ENCODE measurements at regions not wholly inside any gene's neighbourhood (a gene's known extent, or its start where the extent isn't known, plus 50 kb on each side); places are given as distances from the start of the nearest gene placed in this dataset.
"Not testable (repeated sequence)": the region's sequence is repeated elsewhere in the genome, so short reads cannot be mapped to it uniquely, and the experiment has no call there.

- Histone ChIP-seq H3K4me3 (no peak overlapping the region), H3K36me3 (ENCODE audit: low read depth, missing control alignments) (no peaks in the 10 kb centered on the region), H3K27me3 (no peaks in the 10 kb centered on the region), H3K27ac (no peak overlapping the region), H3K9me3 (no peaks in the 10 kb centered on the region), H3K4me1 (no peaks in the 10 kb centered on the region)
- TF ChIP-seq CTCF (IDR thresholded peaks at IDR 0.05) (no peak), POLR2A (IDR thresholded peaks at IDR 0.05) (no peak)
- intact Hi-C loops (cut with DNase I; ENCODE audit: low total_unique reads): no loop called here
- no peak for DNase-seq
- 93 to 100% methylated on average over 1 of the region's 1 CpG for WGBS, 2 donors
Observed at GRCh38 chr4:164326056-164326455, 427.9 kb upstream of the SMIM31 start.

GRCh38 chr4:164337219-164337944 is 416.5 kb upstream of the SMIM31 start:
- Histone ChIP-seq H3K9me3 (no peaks in the 10 kb centered on the region), H3K4me3 (no peak overlapping the region), H3K36me3 (ENCODE audit: low read depth, missing control alignments) (no peaks in the 10 kb centered on the region), H3K4me1 (no peaks in the 10 kb centered on the region), H3K27ac (no peak overlapping the region), H3K27me3 (no peaks in the 10 kb centered on the region)
- DNase-seq: no peak
- TF ChIP-seq POLR2A (IDR thresholded peaks at IDR 0.05) (no peak), CTCF (IDR thresholded peaks at IDR 0.05) (no peak)
- intact Hi-C loops (cut with DNase I; ENCODE audit: low total_unique reads): no loop called here

GRCh38 chr4:164343472-164343976 is 410.4 kb upstream of the SMIM31 start:
- no peak for TF ChIP-seq POLR2A (IDR thresholded peaks at IDR 0.05)
- TF ChIP-seq CTCF (IDR thresholded peaks at IDR 0.05): no peak
- Histone ChIP-seq H3K27ac (no peak overlapping the region), H3K27me3 (no peaks in the 10 kb centered on the region), H3K4me3 (no peak overlapping the region), H3K36me3 (ENCODE audit: low read depth, missing control alignments) (no peaks in the 10 kb centered on the region), H3K4me1 (no peaks in the 10 kb centered on the region), H3K9me3 (no peaks in the 10 kb centered on the region)
- intact Hi-C loops (cut with DNase I; ENCODE audit: low total_unique reads): no loop called here
- 84 to 90% methylated on average over 3 of the region's 3 CpGs for WGBS, 2 donors
- DNase-seq: no peak

GRCh38 chr4:164345756-164346155 is 408.2 kb upstream of the SMIM31 start:
- no peak for DNase-seq
- intact Hi-C loops (cut with DNase I; ENCODE audit: low total_unique reads): no loop called here
- H3K27me3 ChIP-seq: no peaks in the 10 kb centered on the region
- no peaks in the 10 kb centered on the region for H3K36me3 ChIP-seq (ENCODE audit: low read depth, missing control alignments)
- TF ChIP-seq CTCF (IDR thresholded peaks at IDR 0.05) (no peak), POLR2A (IDR thresholded peaks at IDR 0.05) (no peak)
- no peaks in the 10 kb centered on the region for H3K4me1 ChIP-seq
- no peak overlapping the region for H3K27ac ChIP-seq
- no peaks in the 10 kb centered on the region for H3K9me3 ChIP-seq
- no peak overlapping the region for H3K4me3 ChIP-seq

- H3K27me3 ChIP-seq: no peaks in the 10 kb centered on the region
- H3K4me1 ChIP-seq: no peaks in the 10 kb centered on the region
- TF ChIP-seq CTCF (IDR thresholded peaks at IDR 0.05) (no peak), POLR2A (IDR thresholded peaks at IDR 0.05) (no peak)
- intact Hi-C loops (cut with DNase I; ENCODE audit: low total_unique reads): no loop called here
- H3K9me3 ChIP-seq: no peaks in the 10 kb centered on the region
- H3K4me3 ChIP-seq: no peak overlapping the region
- H3K27ac ChIP-seq: no peak overlapping the region
- DNase-seq: no peak
- no peaks in the 10 kb centered on the region for H3K36me3 ChIP-seq (ENCODE audit: low read depth, missing control alignments)
Observed at GRCh38 chr4:164350061-164350460, 403.9 kb upstream of the SMIM31 start.

- H3K4me1 ChIP-seq; intact Hi-C loops (cut with DNase I; ENCODE audit: low total_unique reads); H3K36me3 ChIP-seq (ENCODE audit: low read depth, missing control alignments); H3K27ac ChIP-seq; H3K4me3 ChIP-seq; H3K9me3 ChIP-seq; DNase-seq; H3K27me3 ChIP-seq: not testable (repeated sequence)
- 84 to 91% methylated on average over 8 to 24 of the region's 24 CpGs for WGBS, 2 donors
Observed at GRCh38 chr4:164350716-164351115, 403.2 kb upstream of the SMIM31 start.
